Endometrium (tissue), 2 donors: ENCODE measurements at regions not wholly inside any gene's neighbourhood (a gene's known extent, or its start where the extent isn't known, plus 50 kb on each side); places are given as distances from the start of the nearest gene placed in this dataset.

Experiments used
- FAIRE-seq: peaks from 2 replicates; lab custom pipeline; 2012; peaks lifted over from hg19 to GRCh38; lab: Jason Lieb, UNC
- donor health status: control.
- donor health status: control.

DNA sequence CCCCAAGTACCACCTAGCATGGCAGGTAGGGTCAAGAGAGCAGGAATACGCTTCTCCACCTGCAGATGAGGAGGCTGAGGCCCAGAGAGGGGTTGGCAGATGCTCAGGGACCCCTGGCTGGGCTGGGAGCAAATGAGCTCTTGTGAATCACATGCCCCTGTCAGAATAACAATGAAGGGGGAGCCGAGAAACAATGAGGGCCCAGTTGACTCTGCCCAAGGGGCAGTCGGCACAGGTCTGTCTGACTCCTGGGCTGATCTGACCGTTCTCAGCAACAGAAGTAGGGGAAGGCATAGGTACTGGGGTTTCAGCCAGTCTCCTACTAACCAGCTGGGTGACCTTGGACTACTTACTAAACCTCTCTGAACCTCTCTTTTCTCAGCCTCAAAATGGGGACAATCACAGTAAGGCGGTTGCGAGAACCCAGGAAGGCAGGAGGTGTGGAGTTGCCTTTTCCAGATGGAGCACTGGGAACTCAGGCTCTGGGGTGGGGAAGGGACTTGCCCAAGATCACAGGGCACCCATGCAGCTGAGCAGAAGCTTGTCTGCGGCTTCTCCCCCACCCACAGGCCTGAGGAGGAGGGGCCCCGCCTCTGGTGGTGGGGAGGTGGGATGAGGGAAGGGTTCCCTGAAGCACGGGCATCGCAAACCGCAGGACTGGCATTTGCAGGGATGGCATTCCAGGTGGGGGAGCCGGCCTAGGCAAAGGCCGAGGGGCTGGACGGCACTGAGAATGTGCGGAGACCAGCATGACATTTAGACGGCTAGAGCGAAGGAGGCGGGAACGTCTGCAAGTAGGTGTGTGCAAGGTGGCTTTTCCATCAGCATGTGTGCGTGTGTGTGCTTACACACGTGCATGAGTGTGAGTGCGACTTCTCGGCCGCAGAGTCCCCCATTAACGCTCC lies 163.0 kb downstream of the MN1 start:
- FAIRE-seq, result no peak

DNA sequence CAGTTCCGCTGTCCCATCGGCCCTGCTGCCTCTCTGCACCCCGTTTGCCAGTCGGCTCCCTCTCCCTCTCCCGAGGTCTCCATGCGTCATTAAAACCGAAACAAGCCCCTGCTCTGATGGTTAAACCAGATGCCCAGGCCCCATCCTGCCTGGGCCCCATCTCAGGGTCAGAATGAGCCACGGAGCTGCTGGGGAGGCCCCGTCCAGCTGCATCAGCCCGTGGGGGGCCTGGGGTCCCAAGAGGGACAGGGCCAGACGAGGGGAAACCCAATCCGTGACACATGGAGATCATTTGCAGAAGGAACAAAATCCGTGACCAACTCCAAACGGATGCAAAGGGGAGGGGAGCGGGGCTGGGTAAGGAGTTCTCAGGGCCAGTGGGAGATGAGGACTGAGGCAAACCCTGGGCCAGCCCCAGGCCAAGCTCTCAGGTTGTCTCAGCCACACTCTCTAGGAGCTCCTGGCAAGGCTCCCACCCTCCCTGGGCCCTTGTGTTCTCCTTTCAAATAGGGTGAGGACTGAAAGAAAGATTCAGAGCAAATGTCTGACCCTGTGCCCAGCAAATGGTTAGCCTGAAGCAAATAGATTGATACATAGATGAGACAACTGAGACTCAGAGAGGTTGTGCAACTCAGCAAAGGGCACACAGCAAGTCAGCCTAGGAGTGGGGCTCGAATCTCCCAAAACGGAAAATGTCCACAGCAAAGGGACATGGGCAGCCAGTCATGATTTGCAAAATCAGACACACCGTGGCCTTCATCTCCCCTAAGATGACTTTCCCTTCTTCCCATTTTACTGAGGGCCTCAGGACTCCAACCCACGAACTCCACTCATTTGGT lies 162.1 kb downstream of the MN1 start:
- FAIRE-seq, result no peak

DNA sequence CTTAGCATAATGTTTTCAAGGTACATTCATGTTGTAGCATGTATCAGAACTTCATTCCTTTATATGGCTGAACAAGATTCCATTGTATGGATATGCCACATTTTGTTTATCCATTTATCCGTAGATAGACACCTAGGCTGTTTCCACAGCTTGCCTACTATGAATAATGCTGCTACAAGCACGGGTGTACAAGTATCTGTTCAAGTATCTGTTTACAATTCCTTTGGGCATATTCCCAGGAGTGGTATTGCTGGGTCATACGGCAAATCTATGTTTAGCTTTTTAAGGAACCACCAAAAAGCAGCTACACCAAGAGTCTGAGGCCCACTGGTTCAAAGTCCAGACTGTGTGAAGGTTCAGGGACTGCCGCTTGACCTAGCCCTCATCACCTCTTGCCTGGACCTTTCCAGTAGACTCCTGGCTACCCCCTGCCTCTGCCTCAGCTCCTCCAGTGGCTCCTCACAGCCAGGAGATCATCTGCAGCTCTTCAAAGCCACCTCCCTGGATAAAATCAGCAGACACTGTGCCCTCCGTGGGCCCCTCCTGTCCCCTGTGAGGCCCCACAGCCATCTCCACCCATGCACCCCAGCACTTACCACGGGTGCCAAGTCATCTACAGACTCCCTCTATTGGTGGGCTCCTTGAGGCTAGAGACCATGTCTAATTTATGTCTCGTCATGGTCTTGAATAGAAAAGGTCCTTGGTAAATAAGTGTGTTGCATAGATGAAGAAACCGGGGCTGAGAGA lies 160.3 kb downstream of the MN1 start:
- no peak for FAIRE-seq

DNA sequence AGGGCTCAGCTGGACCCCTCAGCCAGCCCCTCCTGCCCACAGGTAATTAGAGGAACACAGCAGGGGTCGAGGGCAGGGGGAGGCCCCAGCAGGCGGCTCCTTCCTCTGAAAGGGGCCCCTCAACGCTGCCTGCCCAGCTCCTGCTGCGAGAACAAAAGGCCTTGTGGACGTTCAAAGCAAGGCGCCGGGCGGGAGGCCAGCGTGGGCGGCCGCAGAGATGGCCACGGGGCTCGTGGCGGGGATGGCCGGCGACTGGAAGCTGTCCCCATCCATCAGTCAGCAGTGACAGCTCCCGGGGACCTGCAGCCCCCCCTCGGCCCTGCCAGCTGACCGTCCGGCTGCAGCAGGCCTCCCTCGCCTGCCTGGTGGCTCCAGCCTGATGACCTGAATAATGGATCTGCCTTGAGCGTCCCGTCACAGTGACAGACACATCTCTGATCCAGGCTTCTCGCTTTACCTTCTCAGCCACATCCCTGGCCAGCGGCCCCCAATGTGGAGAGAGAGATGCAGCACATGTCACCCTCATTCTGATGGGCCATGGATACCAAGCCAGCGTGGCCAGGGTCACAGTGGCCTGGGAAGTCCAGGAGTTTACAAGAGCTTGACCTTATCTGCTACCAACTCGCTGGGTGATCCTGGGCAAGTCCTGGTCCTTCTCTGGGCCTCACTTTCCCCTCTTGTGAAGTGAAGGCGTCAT lies 159.3 kb downstream of the MN1 start:
- no peak for FAIRE-seq

DNA sequence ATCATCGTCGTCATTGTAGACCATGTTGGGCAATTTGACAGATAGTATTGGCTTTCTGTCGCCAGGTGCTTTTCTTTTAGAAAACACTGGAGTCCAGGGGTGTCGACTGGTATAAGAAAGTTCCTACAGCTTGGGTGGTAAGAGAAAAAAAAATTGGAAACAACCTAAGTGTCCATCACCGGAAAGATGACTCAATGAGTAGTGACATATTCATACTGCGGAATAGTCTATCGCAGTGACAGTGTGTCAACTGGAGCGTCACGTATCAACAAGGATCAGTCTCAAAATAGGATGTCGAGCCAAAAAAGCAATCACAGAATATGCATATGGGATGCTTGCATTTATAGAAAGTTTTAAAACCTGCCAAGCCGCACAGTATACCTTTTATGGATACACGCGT lies 157.6 kb downstream of the MN1 start:
- FAIRE-seq, result no peak

DNA sequence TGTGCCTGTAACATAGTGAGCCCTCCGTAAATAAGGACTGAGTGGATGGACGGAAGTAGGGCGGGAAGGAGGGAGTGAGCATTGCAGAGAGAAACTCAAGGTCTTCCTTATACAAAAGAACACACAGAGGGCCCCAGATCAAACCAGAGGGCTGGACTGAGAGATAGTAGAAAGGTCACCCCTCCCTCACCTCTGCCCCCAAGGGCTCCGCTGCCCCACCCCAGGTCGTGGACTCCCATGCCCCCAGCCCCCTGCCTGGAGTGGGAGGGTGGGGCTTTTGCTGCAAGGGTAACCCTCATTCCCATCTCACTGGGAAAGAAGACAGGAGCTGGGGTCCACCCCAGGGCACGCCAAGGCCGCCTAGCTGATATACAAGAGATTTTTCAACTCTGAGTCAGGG lies 157.0 kb downstream of the MN1 start:
- FAIRE-seq, result no peak

DNA sequence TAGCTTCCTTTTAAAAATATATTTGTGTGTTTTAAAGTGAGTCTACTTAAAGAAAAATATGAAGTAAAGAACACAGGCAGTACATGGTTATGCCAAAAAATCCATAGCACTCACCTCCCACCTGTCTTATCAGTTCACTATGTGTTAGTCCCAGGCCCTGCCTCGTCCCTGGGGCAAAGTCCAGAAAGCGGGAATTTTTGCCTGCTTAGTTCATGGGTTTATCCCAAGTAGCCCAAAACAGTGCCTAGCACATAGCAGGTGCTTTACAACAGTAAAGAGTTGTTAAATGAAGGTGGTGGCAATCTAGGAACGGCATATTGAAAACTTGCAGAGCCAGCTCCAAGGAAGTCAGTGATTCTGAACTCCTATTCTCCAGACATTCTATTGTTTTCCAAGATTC lies 154.0 kb downstream of the MN1 start:
- FAIRE-seq, result no peak

DNA sequence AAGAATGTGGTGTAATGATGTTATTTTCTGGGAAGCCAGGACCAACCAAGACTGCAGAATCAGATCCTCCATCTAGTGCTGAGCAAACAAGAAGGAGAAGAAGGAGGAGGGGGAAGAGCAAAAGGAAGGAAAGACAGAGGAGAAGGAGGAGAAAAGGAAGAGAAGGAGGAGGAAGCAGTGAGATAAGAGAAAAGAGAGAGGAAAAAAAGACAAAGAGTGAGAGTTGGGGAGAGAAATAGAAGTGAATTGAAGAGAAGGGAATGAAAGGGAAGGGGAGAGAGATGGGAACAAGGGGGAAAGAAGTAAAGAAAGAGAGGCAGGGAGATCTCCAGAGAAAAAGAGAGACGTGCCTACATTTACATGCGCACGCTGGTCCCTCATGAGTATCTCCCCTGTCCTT lies 153.5 kb downstream of the MN1 start:
- FAIRE-seq, result no peak

DNA sequence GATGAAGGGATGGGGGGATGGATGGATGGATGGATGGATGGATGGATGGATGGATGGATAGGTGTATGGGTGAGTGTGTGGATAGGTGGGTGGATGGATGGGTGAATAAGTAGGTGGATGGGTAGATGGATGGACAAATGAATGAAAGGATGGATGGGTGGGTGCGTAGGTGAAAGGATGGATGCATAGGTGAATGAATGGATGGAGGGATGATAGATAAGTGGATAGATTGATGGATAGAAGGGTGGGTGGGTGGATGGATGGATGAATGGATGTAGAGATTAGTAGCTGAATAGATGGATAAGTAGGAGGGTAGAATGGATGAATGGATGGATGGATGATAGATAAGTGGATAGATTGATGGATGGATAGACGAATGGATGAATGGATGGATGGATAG lies 152.7 kb downstream of the MN1 start:
- FAIRE-seq, result no peak

DNA sequence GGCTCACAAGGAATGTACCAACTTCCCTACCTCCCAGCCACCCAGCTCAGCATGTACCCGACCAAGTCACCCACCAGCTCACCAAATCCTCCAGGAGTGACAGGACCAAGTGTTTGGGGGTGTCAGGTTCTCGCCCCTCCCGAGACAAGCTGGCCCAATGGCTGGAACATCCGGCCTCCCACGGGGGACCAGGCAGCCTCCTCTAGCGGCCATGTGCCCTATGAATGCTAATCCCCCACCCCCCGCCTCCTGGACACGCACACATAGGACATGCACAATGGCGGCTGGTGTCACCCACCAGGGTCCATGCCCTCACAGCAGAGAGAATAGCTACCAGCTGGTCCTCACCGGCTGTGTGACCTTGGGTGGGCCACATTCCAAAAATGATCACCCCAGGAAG lies 151.0 kb downstream of the MN1 start:
- no peak for FAIRE-seq

DNA sequence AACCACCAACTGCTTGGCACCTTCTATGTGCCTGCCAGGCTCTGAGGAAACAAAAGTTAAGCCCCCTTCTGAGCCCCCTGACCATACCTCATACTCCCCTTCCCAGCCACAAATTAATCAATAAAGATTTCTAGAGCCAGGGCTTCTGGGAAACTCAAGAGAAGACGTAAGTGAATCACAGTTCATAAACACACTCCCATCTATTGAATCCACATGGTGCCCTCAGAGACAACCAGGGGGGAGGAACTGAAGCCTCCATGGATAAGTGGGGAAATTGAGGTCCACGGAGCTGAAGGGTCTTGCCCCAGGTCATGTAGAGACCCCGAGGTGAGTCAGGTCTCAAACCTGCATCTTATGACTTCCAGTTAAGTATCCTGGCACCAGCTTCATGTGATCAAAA lies 150.6 kb downstream of the MN1 start:
- FAIRE-seq, result no peak

DNA sequence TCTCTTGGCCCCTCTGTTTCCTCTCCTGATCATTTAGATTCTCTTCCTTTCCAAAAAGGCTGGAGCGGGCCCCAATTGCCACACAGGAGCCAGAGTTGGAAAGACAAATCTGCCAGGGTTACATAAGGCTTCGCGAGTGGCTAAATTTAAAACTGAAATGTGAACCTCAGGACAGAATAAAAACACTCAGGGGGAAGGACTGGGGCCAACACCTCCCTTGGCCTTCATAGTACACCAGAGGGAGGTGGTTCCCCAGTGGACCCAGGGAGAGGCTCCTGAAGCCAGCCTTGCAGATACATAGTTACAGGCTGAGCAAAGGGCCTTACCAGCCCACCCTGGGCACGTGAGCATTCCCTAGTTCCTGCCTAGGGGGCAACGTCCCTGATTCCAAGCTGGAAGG lies 150.1 kb downstream of the MN1 start:
- FAIRE-seq, result no peak

DNA sequence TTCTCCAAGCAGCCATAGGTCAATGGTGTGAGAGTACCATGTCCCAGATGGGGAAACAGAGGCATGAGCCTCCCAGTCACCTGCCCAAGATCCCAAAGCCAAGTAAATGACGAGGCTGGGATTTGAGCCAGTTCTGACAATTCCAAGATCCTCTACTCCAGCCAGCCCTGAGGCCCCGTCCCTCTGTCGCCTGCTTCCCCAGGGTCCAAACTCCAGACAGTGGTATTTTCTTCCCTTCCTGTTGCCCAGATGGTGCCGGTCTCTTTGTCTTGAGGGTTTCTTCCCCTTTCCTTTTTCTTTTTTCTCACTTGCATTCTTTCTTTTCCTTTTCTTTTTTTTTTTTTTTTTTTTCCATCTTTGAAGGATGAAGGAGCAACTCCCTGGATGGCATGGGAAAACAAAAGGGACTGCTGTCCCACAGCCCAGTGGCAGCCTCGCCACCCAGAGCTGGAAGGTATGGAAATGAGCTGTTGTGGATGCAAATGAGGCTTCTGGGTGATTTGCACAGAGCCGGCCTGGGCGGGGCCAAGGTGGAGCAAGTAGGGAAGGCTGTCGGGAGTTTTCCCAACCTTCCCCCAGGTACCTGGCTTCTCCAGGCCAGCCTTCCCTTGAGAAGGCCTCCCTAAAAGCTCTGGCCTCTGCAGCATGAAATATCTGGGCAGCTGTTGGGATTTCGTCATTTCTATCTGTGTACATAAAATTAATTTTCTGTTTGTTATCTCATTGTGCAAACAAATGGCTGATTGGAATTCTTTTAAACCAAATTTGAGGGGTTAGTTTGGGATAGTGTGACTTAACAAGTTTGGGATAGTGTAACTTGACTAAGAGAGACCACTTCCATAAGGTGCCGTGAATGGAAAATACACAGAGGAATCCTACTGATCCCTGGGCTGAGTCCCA lies 146.8 kb downstream of the MN1 start:
- no peak for FAIRE-seq

DNA sequence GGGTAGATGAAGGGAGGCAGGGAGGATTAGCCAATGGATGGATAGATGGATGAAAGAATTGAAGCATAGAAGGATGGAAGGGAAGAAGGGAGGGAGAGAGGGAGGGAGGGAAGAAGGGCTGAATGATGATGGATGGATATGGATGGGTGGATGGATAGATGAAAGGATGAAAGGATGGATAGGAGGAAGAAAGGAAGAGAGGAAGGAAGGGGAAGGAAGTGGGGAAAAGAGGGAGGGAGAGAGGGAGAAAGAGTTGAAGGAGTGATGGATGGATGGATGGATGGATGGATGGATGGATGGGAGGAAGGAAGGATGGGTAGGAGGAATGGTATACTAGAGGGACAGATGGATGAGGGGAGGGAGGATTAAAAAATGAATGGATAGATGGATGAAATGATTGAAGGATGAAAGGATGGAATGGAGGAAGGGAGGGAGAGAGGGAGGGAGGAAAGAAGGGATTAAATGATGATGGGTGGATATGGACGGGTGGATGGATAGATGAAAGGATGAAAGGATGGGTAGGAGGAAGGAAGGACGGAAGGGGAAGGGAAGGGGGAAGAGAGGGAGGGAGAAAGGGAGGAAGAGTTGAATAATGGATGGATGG lies 145.9 kb downstream of the MN1 start:
- no peak for FAIRE-seq

DNA sequence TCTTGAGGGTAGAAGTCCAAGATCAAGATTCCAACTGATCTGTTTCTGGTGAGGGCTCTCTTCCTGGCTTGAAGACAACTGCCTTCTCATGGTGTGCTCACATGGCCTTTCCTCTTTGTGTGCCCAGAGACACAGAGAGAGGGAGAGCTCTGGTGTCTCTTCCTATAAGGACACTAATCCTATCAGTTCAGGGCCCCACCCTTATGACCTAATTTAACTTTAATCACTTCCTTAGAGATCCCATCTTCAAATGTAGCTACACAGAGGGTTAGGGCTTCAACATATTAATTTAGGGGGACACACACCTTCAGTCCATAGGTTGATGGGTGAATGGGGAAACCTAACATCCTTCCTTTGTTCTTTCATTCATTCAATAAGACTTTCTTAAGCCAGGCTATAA lies 144.6 kb downstream of the MN1 start:
- no peak for FAIRE-seq

DNA sequence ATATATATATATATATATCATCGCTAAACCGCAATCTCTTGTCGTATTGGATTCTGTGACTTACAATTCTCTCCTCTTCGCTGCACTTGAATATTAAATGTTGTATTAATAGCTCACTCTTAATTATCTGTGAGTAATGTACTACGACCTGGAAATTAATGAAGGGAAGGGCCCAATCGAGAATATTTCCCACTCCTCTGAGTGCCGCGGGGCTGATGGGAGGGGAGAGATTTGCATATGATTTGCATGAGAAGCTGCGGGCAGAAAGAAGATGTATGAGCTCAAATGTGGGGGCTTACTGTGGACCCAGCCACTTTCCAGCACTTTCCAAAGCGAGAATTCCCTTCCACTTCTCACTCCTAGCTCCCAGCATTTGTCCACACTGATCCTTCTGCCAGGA lies 141.2 kb downstream of the MN1 start:
- no peak for FAIRE-seq

DNA sequence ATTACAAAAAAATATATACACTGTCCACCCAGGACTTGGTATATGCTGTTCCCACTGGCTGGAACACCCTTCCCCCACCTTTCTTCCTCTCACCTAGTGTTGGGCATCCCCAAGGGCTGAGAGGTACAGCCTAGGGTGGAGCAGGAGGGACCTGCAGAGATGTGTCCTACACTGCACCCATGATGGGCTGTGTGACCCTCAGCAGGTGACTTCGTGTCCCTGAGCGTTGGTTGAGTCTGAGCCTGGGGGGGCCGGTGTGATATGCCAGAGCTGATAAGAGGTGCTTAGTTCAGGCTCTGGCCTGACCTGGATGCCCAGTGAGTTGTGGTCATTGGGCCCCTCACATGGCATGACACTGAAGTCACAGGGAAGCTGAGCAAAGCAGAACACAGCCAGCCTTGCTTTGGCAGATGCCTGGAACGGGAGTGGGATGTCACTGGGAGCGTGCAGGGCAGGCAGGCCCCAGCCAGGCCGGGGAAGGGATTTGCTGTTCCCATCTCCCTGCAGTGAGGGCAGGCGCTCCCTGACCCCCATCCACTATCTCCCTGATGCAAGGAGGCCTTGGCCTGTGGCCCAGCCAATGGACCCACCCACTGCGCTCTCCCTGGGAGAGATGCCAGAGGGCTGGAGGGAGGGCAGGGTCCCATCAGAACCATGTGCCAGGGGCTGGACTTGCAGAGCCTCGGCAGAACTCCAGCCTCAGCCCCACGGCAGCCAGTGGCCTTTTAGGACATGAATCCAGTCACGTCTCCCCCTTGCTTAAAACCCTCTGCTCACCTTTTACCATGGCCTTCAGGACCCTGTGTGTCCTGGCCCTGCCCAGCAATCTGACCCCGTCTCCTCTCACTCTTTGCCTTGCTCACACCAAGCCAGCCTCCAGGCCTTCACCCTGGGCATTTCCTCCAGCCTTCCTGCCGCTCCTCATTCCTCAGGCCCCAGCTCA lies 138.9 kb downstream of the MN1 start:
- FAIRE-seq, result no peak

DNA sequence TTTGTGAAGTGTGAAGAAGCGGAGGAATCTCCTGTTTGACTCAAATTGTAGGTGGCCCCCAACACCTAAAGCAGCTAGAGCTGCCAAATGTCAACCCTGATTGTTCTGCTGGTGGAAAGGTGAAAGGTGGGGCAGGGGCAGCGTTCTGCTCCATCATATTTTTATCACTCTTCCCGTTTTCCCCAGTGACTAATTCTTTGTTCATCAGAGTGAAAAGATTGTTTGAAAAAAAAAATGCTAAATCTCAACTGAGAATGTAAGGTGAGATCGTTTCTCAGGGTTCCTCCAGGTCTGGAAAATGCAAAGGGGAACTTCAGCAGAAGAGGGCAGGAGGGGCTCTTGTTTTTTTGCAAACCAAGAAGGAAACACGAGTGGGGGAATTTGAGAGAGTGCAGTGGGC lies 137.7 kb downstream of the MN1 start:
- no peak for FAIRE-seq

DNA sequence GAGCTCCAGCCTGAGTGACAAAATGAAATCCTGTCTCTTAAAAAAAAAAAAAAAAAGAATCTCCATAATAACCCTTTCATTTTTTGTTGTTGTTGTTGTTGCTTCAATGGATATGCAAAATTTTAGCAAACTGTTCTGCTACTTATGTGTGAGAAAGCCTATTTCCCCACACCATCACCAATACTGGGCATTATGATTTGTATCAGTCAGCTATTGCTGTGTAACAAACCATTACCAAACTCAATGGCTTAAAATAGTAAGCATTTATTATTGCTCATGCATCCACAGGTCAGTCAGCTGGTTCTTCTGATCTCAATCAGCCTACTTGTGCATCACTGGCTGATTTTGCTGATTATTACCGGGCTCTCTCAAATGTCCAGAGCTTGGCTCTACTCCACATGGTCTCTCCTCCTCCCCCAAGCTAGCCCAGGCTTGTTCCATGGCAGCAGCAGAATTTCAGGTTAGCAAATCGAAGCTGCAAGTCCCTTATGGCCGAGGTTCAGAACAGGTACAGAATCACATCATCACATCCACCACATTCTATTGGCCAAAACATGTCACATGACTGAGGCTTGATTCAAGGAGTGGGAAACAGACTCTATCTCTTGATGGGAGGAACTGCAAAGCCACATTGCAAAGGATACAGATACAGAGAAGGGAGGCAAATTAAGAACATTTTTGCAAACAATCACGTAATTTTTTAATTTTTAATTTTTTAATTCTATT lies 135.1 kb downstream of the MN1 start:
- FAIRE-seq, result no peak
